ENCODE measurements at regions not wholly inside any gene's neighbourhood (a gene's known extent, or its start where the extent isn't known, plus 50 kb on each side); places are given as distances from the start of the nearest gene placed in this dataset.

GRCh38 chr3:26840272-26840870, 217.8 kb downstream of the LRRC3B start:
- no peak for TF ChIP-seq CTCF (conservative IDR thresholded peaks at IDR 0.05; ENCODE audit: low read depth, low read length)
- TF ChIP-seq USF2 (IDR thresholded peaks at IDR 0.05; ENCODE audit: low read depth, low read length) = no peak
- TF ChIP-seq POLR2A (IDR thresholded peaks at IDR 0.05; ENCODE audit: low read depth, low read length) = no peak

Data from IMR-90 (cell line).